ENCODE measurements at regions not wholly inside any gene's neighbourhood (a gene's known extent, or its start where the extent isn't known, plus 50 kb on each side); places are given as distances from the start of the nearest gene placed in this dataset.

DNA sequence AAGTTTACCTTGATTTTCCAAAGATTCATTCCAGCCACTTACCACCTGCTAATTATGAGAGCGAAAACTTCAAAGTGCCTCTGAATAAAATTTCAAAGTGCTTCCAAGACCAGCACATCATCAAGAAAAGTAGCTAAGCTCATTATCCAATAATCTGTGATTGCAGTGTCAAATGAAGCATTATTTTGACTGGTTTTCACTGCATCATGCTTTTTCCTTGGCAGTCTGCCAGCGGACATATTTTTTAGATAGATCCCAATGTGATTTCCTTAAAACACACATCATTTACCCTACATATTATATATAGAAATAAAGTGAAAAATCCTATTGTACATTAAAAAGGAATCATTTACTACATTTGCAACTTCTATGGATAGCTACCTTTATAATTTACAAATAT is 508.6 kb upstream of the FAM174A start:
- POLR2A ChIA-PET (ENCODE audit: partially characterized antibody), result no interaction called here
- H3K27me3 ChIP-seq (replicated peaks in 1 of 4; ENCODE audit: control insufficient read depth in 3 of 4, extremely low read depth in 1 of 4, insufficient read depth in 3 of 4, low read length in 3 of 4), result no peaks in the 10 kb centered on the region
- H3K9ac ChIP-seq (replicated peaks in 1 of 4; ENCODE audit: extremely low read depth in 1 of 4, low read depth in 3 of 4, low read length in 3 of 4), result no peak overlapping the region
- WGBS, 2 experiments (ENCODE audit: extremely low coverage in 1 of 2, insufficient coverage in 1 of 2, insufficient read length in 1 of 2, insufficient replicate concordance in 2 of 2, low coverage in 1 of 2, low lambda C conversion rate in 2 of 2, missing lambda C conversion rate in 1 of 2), result 90% methylated on average over 2 of the region's 2 CpGs; no CpG with 5 or more reads in 1 of the 2 experiments
- H3K4ac ChIP-seq (replicated peaks; ENCODE audit: insufficient read length, low read depth, low read length), result no peak overlapping the region
- no peaks in the 10 kb centered on the region for H3K79me1 ChIP-seq (ENCODE audit: low read depth, low read length)
- H2BK5ac ChIP-seq (ENCODE audit: low read depth, low read length), result no peak overlapping the region
- FAIRE-seq (no peak), DNase-seq (ENCODE audit: low read depth in 1 of 2, low spot score in 2 of 2) (no peak)
- H3K79me2 ChIP-seq (ENCODE audit: control insufficient read depth in 1 of 2, insufficient read depth in 2 of 2, low read length in 2 of 2), result no peaks in the 10 kb centered on the region
- H3K4me3 ChIP-seq (ENCODE audit: extremely low read depth in 1 of 4, insufficient read depth in 2 of 4, low read depth in 3 of 4, low read length in 4 of 4), result no peak overlapping the region
- no peak overlapping the region for H2AFZ ChIP-seq (ENCODE audit: low read length)
- H3K23me2 ChIP-seq (ENCODE audit: low read depth, low read length), result no peaks in the 10 kb centered on the region
- no peak overlapping the region for H3K18ac ChIP-seq (ENCODE audit: extremely low read depth, low read length)
- H3K4me2 ChIP-seq (ENCODE audit: insufficient read depth in 1 of 2, low read depth in 2 of 2, low read length in 2 of 2), result no peak overlapping the region
- no peak overlapping the region for H3K27ac ChIP-seq (ENCODE audit: low read depth, low read length)
- no peaks in the 10 kb centered on the region for H4K20me1 ChIP-seq (replicated peaks in 1 of 2; ENCODE audit: control insufficient read depth in 1 of 2, insufficient read depth in 2 of 2, low read length in 2 of 2)
- no peak for TF ChIP-seq CHD2 (IDR thresholded peaks at IDR 0.05; ENCODE audit: low read length)
- no peak for TF ChIP-seq SRF (IDR thresholded peaks at IDR 0.05; ENCODE audit: low read depth, low read length)
- no peak for TF ChIP-seq BCL11A (IDR thresholded peaks at IDR 0.05; ENCODE audit: low read depth in 2 of 2, low read length in 2 of 2)
- no peak for TF ChIP-seq RXRA (IDR thresholded peaks at IDR 0.05; ENCODE audit: insufficient read depth, low read depth, low read length)
- TF ChIP-seq POLR2AphosphoS5 (IDR thresholded peaks at IDR 0.05; ENCODE audit: low read depth, low read length), result no peak
- TF ChIP-seq JUN (IDR thresholded peaks at IDR 0.05; ENCODE audit: low read depth, low read length), result no peak
- no peak for TF ChIP-seq TAF7 (optimal IDR thresholded peaks at IDR 0.05; ENCODE audit: borderline replicate concordance, low read depth, low read length)
- no peak overlapping the region for H2BK12ac ChIP-seq (ENCODE audit: low read depth, low read length)
- no peak overlapping the region for H4K91ac ChIP-seq (replicated peaks; ENCODE audit: insufficient read length, low read length)
- H3K4me1 ChIP-seq (replicated peaks in 1 of 4; ENCODE audit: control insufficient read depth in 3 of 4, insufficient read depth in 4 of 4, low read length in 3 of 4), result no peaks in the 10 kb centered on the region
- no peak overlapping the region for H4K5ac ChIP-seq (ENCODE audit: insufficient read length, low read depth, low read length)
- CTCF ChIA-PET (ENCODE audit: partially characterized antibody), result no interaction called here
- no peak overlapping the region for H3K56ac ChIP-seq (replicated peaks; ENCODE audit: insufficient read length, low read depth, low read length)
- no peak overlapping the region for H2BK15ac ChIP-seq (ENCODE audit: low read length)
- H3K36me3 ChIP-seq (ENCODE audit: control insufficient read depth in 2 of 4, insufficient read depth in 4 of 4, low read length in 3 of 4), result no peaks in the 10 kb centered on the region
- no peak overlapping the region for H3K23ac ChIP-seq (ENCODE audit: insufficient read length)
- H2AK5ac ChIP-seq (ENCODE audit: low read depth, low read length), result no peak overlapping the region
- no peak overlapping the region for H3K14ac ChIP-seq (ENCODE audit: insufficient read length)
- no peak overlapping the region for H2BK20ac ChIP-seq (ENCODE audit: low read length)
- H2BK120ac ChIP-seq (replicated peaks; ENCODE audit: low read depth, low read length), result no peak overlapping the region
- H3K9me3 ChIP-seq (ENCODE audit: insufficient read depth in 2 of 2, low read depth in 1 of 2, low read length in 1 of 2), result no peaks in the 10 kb centered on the region
- no peak overlapping the region for H4K8ac ChIP-seq (ENCODE audit: extremely low read depth, insufficient read depth, low read length)

Measured in H1 (cell line).